CD4-positive, alpha-beta T cell (primary cell): ENCODE measurements at regions not wholly inside any gene's neighbourhood (a gene's known extent, or its start where the extent isn't known, plus 50 kb on each side); places are given as distances from the start of the nearest gene placed in this dataset.

Experiments
- ATAC-seq: fragments of 200-7000 bp; cut with Tn5 transposase; one replicate; pipeline ENCODE4 v1.10.0; 2022; ENCODE audit warnings: mild to moderate bottlenecking; ENCODE audit not compliant: poor library complexity
- CTCF ChIA-PET: fragments of 350-600 bp; sonication (Branson Sonifier 250); formaldehyde crosslinking; loops from one replicate; lab custom pipeline; 2021; ENCODE audit warnings: antibody characterized with exemption, inconsistent platforms; lab: Charles Lee
- POLR2A ChIA-PET: fragments of 350-600 bp; sonication (Branson Sonifier 250); formaldehyde crosslinking; loops from one replicate; lab custom pipeline; 2021; ENCODE audit warnings: antibody characterized with exemption, inconsistent platforms; lab: Charles Lee
- DNase-seq, 14 experiments: peaks; one replicate each; pipeline ENCODE4 v3.0.0-alpha.2; 2013 to 2020; ENCODE audit warnings: mixed read lengths in 2 of 14
- H3K27ac ChIP-seq, 2 donors: one replicate each; pipeline versions ENCODE4 v1.5.1 to v1.7.0; 2013; ENCODE audit warnings: low read length in 2 of 2, low read depth in 1 of 2, mild to moderate bottlenecking in 1 of 2
- H3K27me3 ChIP-seq, 2 experiments: 1 replicate in 1 of 2; 2 replicates in 1 of 2; pipeline versions ENCODE4 v1.6.1 to v1.7.0; 2013; ENCODE audit warnings: low read length in 2 of 2, control low read depth in 1 of 2, mild to moderate bottlenecking in 1 of 2, moderate library complexity in 1 of 2; ENCODE audit not compliant: insufficient read depth in 2 of 2, control insufficient read depth in 1 of 2
- H3K36me3 ChIP-seq: one replicate; pipeline ENCODE4 v1.6.1; 2013; ENCODE audit warnings: low read length, control low read depth; ENCODE audit not compliant: insufficient read depth
- H3K4me1 ChIP-seq: one replicate; pipeline ENCODE4 v1.6.1; 2013; ENCODE audit warnings: low read length, control low read depth; ENCODE audit not compliant: insufficient read depth
- H3K4me3 ChIP-seq: one replicate; pipeline ENCODE4 v1.5.1; 2013; ENCODE audit warnings: mild to moderate bottlenecking, low read length, moderate library complexity
- H3K9me3 ChIP-seq, 2 experiments: 1 replicate in 1 of 2; 2 replicates in 1 of 2; pipeline versions ENCODE4 v1.6.1 to v1.7.0; 2013; ENCODE audit warnings: low read length in 2 of 2, mild to moderate bottlenecking in 2 of 2, control low read depth in 1 of 2, moderate library complexity in 1 of 2; ENCODE audit not compliant: control insufficient read depth in 1 of 2, insufficient read depth in 1 of 2
- H3K27ac Mint-ChIP-seq: one replicate; pipeline ENCODE4 v1.8.0; 2020; ENCODE audit warnings: mixed read lengths
- H3K27me3 Mint-ChIP-seq: one replicate; pipeline ENCODE4 v1.8.0; 2021; ENCODE audit warnings: mixed read lengths
- H3K36me3 Mint-ChIP-seq: one replicate; pipeline ENCODE4 v1.8.0; 2021; ENCODE audit warnings: low read depth, mixed read lengths
- H3K4me1 Mint-ChIP-seq: one replicate; pipeline ENCODE4 v1.8.0; 2021; ENCODE audit warnings: low read depth, mixed read lengths
- H3K4me3 Mint-ChIP-seq: one replicate; pipeline ENCODE4 v1.8.0; 2020; ENCODE audit warnings: mild to moderate bottlenecking, mixed read lengths
- H3K9me3 Mint-ChIP-seq: one replicate; pipeline ENCODE4 v1.8.0; 2020; ENCODE audit warnings: mixed read lengths
- CTCF ChIP-seq: fragments of 200-600 bp; IDR thresholded peaks from one replicate; pipeline ENCODE4 v1.8.0; 2022; ENCODE audit warnings: antibody characterized with exemption, mild to moderate bottlenecking
- intact Hi-C, 2 experiments: fragments of 100-400 bp; cut with DNase I in 1 of 2; cut with micrococcal nuclease in 1 of 2; formaldehyde crosslinking; loops; one replicate each; pipeline versions ENCODE4 v1.15.1 to v1.9.0; 2023 to 2025; cut with DNase I, micrococcal nuclease

DNA sequence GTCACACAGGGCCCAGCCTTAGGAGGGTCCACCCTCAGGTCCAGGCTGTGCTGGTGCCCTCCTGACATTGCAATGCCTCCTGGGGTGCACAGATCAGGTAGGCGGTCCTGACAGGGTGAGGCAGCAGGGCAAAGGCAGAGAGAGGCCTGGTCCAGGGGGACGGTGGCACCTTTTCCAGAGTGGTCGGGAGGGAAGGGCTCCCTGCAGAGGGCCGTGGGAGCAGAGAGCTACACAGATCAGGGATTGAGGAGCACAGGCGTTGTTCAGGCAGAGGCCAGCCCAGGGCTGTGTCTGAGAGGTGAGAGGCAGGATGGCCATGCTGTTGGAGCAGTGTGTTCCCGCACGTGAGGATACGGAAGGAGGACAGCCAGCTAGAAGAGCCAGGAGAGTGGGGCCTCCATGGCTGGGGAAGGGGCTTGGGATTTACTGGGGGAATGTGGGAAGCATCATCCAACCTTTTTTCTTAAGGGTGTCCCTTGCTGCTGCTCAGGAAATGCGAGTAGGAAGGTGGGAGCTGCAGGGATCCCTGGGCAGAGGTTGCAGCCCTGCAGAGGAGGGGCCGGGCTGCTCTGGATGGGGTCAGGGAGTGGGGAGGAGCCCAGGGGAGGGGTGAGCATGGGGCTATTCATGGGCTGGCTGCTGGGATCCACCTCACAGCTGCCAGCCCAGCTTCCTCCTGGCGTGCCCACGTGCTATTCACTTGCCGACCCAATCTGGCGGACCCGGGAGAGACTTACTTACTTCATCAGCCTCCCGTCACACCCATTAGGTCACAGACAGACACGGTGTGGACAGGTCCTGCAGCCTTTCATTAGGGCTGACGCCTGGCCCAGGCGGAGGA, 1516.4 kb downstream of the TBC1D22A start:
- ChIA-PET POLR2A (no interaction called here), CTCF (no interaction called here)
- no peak overlapping the region for H3K27ac ChIP-seq
- peaks cover 0 to 2% of the 10 kb centered on the region in 2 experiments for H3K27me3 ChIP-seq
- Mint-ChIP-seq H3K9me3 (no peaks in the 10 kb centered on the region), H3K4me3 (no peak overlapping the region), H3K36me3 (no peaks in the 10 kb centered on the region), H3K27me3 (peaks cover 31% of the 10 kb centered on the region), H3K4me1 (no peaks in the 10 kb centered on the region), H3K27ac (no peak overlapping the region)
- no peak for ATAC-seq
- no peak overlapping the region for H3K4me3 ChIP-seq
- H3K9me3 ChIP-seq = peaks cover 0 to 10% of the 10 kb centered on the region in 2 experiments
- intact Hi-C loops = no loop called here
- no peaks in the 10 kb centered on the region for H3K36me3 ChIP-seq
- no peak for DNase-seq
- H3K4me1 ChIP-seq = no peaks in the 10 kb centered on the region
- no peak for TF ChIP-seq CTCF

DNA sequence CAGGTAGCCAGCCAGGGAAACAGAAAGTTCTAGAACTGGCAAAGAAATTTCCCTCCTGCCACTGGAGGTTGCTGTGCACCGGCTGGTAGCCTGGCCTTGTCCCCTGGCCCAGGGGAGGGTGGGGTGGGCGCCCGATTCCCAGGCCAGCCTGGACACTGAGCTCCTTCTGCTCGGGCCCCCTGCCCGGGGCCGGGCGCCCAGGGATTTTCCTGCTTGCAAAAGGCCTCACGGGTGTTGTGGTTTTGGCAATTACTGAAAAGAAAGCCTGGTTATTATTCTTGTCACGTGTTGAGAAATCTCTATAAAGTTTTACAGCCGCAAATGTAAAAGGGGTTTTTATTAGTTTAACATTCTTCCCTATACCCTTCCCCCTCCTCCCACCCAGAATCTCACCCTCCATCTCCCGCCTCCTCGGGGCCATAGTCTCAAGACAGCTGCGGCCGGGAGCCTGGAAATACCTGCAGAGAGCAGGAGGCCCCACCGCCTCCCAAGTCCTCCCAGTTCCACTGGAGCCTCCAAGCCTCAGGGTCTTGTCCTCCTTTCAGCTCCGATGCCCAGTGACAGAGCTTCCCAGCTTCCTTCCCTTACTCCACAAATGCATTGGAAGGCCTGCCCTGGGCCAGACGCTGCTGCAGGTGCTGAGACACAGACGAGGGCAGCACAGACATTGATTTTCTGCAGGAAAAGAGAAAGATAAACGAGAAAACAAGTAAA, 1515.6 kb downstream of the TBC1D22A start:
- Histone ChIP-seq H3K4me3 (no peak overlapping the region), H3K27ac (no peak overlapping the region), H3K36me3 (no peaks in the 10 kb centered on the region), H3K9me3 (peaks cover 0 to 10% of the 10 kb centered on the region in 2 experiments), H3K4me1 (no peaks in the 10 kb centered on the region), H3K27me3 (peaks cover 0 to 2% of the 10 kb centered on the region in 2 experiments)
- ChIA-PET CTCF (no interaction called here), POLR2A (no interaction called here)
- TF ChIP-seq CTCF = no peak
- Mint-ChIP-seq H3K27me3 (peaks cover 33% of the 10 kb centered on the region), H3K4me1 (no peaks in the 10 kb centered on the region), H3K27ac (no peak overlapping the region), H3K4me3 (no peak overlapping the region), H3K36me3 (no peaks in the 10 kb centered on the region), H3K9me3 (no peaks in the 10 kb centered on the region)
- intact Hi-C loops = no loop called here
- DNase-seq (no peak), ATAC-seq (no peak)

DNA sequence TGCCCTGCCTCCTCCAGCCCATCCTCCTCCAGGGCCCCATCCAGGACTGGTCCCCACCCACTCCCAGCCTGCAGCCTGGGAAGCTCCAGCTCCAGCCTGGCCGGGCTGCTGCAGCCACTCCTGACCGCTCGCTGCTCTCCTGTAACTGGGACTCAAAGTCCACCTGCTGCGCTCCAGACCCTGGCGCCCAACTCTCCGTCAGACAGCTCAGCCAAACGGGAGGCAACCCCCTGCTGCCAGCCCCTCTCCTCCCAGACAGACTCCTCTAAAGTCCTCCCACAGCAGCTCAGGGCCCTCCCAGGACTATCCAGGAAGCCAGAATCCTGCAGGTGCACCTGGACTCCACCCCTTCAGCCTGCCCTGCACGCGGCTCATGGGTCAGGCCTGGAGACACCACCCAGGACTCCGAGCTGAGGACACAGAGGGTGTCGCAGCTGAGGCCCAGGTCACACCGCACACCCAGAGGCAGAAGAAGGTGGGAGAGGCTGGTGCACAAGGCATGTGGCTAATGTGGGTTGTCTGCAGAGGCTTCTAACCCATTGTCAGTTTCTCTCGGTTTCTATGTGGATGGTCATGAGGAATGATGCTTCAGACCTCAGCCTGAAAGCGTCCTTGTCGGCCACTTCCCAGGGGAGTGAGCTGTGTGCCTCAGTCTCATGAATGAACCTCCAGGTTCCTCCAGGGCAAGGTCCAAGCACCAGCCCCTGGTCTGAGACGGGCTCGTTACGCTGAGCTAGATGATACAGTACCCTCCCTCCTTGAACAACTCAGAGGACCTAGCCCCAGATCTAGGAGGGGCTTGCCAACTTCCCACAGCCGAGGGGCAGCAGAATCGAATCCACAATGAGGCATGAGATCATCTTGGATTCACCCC, 1514.8 kb downstream of the TBC1D22A start:
- peaks cover 0 to 10% of the 10 kb centered on the region in 2 experiments for H3K9me3 ChIP-seq
- no peaks in the 10 kb centered on the region for H3K36me3 Mint-ChIP-seq
- no peak overlapping the region for H3K27ac ChIP-seq
- H3K9me3 Mint-ChIP-seq = no peaks in the 10 kb centered on the region
- no peak overlapping the region for H3K4me3 Mint-ChIP-seq
- DNase-seq (no peak), ATAC-seq (no peak)
- H3K27ac Mint-ChIP-seq = no peak overlapping the region
- TF ChIP-seq CTCF = no peak
- peaks cover 36% of the 10 kb centered on the region for H3K27me3 Mint-ChIP-seq
- no peaks in the 10 kb centered on the region for H3K36me3 ChIP-seq
- H3K4me1 ChIP-seq = no peaks in the 10 kb centered on the region
- no peaks in the 10 kb centered on the region for H3K4me1 Mint-ChIP-seq
- intact Hi-C loops = no loop called here
- peaks cover 0 to 2% of the 10 kb centered on the region in 2 experiments for H3K27me3 ChIP-seq
- no peak overlapping the region for H3K4me3 ChIP-seq
- ChIA-PET POLR2A (no interaction called here), CTCF (no interaction called here)
